ENCODE measurements at regions not wholly inside any gene's neighbourhood (a gene's known extent, or its start where the extent isn't known, plus 50 kb on each side); places are given as distances from the start of the nearest gene placed in this dataset.
"Not testable (repeated sequence)": the region's sequence is repeated elsewhere in the genome, so short reads cannot be mapped to it uniquely, and the experiment has no call there.

DNA sequence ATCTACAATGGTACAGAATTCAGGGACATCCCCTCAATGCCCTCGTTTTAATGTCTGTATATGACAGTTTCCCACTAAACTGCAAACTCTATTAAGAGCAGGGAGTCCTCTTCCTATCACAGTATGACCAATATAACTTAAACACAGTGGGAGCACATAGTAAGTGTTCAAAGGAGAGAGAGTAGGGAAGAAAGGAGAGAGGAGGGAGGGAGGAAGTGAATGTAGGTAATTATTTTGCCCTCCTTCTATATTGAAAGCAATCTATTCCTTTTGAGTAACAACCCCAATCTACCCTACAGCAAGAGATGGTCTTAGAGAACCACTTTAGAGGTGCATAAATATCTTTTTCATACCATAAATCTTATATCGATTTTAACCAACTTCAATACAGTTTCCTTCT lies 121.4 kb downstream of the MRPL39 start:
- no peak for DNase-seq

DNA sequence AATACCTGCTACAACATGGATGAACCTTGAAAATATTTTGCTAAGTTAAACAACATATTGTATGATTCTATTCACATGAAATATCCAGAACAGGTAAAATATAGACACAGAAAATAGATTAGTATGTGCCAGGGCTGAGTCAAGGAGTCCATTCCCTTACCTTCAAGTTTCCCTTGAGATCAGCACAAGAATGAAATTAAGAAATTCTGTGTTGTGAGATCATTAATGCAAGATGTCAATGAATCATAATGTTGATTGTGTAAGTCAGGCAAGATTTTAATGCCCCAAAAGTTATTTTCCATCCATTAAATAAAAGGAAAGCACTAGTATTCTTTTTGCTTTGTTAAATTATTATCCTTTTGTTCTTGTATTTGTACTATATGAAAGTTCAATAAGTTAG lies 139.4 kb downstream of the MRPL39 start:
- no peak for DNase-seq

GRCh38 chr21:25467071-25467470 lies 140.2 kb downstream of the MRPL39 start:
- not testable (repeated sequence) for DNase-seq

- DNase-seq = no peak
Observed at GRCh38 chr21:25466470-25466869, 140.8 kb downstream of the MRPL39 start.

DNA sequence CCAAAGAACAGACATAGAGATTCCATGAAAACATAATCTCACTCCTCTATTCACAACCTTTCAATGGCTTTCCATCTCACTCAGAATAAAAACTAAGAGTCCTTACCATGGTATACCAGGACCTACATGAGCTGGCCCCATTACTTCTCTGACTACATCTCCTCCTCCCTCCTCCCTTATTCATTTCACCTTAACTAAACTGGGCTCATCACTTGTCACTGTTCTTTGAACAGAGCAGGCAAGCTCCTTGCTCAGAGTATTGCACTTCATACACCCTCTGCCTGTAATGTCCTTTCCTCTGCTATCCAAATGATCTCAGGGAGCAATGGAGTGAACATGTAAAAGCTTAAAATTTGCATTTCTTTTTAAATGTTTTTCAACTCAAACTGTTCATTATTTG lies 142.0 kb downstream of the MRPL39 start:
- no peak for DNase-seq

DNA sequence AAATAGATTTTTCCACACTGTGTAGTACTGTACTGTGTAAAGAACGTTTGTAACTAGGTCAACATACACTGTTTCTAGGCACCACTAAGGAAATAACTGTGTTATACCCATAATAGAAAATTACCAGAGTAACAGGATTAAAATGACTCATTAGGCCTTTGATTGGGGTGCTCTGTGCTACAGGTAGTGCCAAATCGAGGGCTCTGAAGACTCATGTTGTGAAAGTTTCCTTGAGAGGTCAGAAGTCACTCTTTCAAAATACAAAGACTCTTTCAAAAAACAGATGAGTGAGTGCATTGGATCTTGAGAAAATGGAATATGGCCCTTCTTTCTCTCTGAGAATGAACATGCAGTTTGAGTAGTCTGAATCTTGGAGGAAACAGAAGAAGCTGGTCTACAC lies 143.0 kb downstream of the MRPL39 start:
- DNase-seq = no peak

DNA sequence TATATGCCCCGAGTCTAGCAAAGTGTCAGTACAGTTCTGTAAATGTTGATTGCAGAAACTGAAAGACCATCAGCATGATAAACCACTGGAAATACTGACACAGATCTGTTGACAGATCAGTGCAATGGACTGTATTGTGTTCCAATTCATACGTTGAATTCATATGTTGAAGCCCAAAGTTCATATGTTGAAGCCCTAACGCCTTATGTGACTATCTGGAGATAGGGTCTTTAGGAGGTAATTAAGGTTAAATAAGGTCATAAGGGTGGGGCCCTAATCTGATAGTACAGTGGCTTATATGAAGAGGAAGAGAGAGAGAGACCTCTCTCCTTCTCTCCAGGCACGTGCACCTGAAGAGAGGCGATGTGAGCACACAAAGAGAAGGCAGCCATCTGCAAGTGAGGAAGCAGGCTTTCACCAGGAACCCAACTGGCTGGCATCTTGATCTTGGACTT lies 144.7 kb downstream of the MRPL39 start:
- no peak for DNase-seq

DNA sequence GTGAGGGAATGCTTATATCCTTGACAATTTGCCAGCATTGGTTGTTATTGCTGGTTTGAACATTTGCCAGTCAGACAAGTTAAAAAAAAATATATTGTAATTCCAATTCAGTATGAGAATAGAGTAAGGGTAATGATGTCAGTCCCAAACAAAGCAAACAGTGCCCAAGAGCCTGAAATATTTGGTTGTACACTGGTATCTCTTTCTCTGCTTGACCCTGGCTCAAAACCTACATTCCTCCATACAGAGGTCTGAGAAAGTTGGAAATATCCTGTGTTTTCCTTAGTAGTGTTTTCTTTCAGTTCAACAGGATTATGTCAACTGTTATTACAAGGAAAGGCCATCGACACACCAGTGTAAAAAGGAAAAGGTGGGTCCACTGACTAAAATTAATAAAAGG lies 145.6 kb downstream of the MRPL39 start:
- no peak for DNase-seq

- no peak for DNase-seq
Observed at GRCh38 chr21:25459993-25460392, 147.3 kb downstream of the MRPL39 start.

- DNase-seq = no peak
Observed at GRCh38 chr21:25459365-25459764, 147.9 kb downstream of the MRPL39 start.

DNA sequence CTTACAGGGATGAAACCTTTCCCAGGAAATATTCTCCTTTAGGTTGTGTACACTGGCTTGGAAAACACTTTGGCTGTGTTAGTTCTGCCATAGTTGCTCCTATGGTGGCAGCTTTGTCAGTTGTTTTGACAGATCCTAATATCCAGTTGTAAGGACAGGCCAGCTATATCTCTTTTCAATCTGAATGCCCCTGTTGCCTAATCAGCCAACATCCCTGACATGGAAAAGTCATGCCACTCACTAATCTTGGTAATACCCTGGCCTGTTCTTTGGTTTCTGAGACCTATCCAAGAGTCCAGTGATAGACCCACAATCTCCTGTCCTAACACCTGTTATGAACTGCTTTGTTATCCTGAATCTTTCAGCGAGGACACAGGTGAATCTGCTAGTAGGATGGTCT lies 148.8 kb downstream of the MRPL39 start:
- no peak for DNase-seq

DNA sequence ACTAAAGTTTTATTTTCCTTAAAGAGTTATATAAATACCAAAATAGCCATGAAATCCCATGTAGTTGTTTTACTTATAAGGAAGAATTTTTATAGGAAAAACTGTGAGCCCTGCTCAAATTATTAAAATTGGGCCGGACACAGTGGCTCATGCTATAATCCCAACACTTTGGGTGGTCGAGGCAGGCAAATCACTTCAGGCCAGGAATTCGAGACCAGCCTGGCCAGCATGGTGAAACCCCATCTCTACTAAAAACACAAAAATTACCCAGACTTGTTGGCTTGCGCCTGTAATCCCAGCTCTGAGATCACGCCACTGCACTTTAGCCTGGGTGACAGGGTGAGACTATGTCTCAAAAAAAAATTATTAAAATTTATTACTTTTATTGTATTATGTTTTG lies 149.3 kb downstream of the MRPL39 start:
- no peak for DNase-seq

GRCh38 chr21:25457411-25457810 lies 149.9 kb downstream of the MRPL39 start:
- DNase-seq = no peak

GRCh38 chr21:25456672-25457071 lies 150.6 kb downstream of the MRPL39 start:
- no peak for DNase-seq

DNA sequence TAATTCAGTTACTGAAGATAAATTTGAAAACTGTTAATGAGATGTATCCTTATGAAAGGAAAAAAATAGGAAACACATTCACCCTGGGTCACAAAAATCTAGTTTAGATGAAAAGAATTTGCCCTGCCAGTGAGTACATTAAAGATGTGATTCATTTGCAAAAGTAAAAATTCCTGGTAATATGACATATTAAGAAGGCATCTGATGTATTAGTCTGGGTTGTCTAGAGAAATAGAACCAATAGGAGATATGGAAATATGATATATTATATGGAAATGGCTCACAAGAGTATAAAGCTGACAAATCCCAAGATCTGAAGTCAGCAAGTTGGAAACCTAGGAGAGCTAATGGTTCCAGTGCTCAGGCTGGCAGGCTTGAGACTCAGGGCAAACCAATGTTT lies 153.8 kb downstream of the MRPL39 start:
- no peak for DNase-seq

DNA sequence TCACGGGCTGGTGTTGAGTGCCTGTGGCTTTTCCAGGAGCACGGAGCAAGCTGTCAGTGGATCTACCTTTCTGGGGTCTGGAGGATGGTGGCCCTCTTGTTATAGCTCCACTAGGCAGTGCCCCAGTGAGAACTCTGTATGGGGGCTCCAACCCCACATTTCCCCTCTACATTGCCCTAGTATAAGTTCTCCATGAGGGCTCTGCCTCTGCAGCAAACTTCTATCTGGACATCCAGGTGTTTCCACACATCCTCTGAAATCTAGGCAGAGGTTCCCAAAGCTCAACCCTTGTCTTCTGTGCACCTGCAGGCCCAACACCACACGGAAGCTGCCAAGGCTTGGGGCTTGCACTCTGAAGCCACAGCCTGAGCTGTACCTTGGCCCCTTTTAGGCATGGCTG lies 157.3 kb downstream of the MRPL39 start:
- DNase-seq = no peak

- DNase-seq = no peak
Observed at GRCh38 chr21:25441835-25442234, 165.4 kb downstream of the MRPL39 start.

GRCh38 chr21:25437465-25437864 lies 169.8 kb downstream of the MRPL39 start:
- DNase-seq = not testable (repeated sequence)

GRCh38 chr21:25428537-25428936 lies 178.7 kb downstream of the MRPL39 start:
- no peak for DNase-seq

DNA sequence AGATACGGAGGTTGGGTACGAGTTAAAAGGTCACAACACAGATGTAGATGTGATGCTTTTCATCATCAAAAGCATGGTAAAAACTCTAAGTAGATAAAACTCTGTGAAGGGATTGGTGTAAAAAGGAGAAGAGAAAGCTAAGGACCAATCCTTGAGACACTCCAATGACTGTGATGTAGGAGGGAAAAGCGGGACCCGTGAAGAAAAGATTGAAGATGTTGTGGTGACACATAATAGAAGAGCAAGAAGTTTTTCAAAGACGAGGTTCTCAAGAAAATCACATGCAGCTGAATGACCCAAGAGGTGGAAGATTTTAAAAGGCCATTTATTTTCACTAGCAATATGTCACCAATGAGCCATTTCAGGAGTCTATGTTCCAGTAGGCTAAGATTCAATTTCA lies 179.5 kb downstream of the MRPL39 start:
- no peak for DNase-seq

DNA sequence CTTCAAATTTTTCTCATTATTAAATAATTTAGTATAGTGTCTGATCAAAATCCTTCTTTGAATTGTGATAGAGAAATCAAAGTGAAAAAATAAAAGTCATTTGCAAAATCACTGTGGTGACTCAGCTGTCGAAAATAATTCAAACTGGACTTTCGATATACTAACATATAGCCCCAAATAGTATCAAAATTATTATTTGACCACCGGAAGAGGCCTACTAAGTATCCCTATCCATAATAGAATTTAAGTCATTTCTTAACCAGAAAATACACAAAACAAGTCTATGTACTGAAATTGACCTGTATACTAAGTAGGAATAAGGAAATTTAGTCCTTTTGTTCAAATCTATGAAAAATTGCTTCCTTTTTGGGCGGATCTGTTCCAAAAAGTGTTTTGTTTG lies 180.7 kb downstream of the MRPL39 start:
- DNase-seq = no peak

DNA sequence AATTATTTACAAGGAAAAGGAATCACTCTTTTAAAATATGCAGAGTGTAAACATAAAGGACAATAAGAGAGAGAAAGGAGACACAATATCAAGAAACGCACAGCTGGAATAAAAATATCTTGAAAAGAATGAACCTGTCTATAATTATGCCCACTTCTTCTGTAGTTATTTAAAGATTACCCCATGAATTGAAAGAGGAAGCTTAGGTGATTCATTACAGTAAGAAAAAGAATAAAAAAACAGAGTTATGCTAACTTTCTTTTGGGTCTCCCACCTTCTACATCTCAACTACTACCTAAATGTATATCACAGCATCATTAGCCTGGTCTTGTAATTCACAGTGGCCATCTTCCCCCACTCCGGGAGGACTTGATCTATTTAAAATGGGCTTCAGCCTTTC lies 182.1 kb downstream of the MRPL39 start:
- DNase-seq = no peak

GRCh38 chr21:25424634-25425033 lies 182.6 kb downstream of the MRPL39 start:
- no peak for DNase-seq

DNA sequence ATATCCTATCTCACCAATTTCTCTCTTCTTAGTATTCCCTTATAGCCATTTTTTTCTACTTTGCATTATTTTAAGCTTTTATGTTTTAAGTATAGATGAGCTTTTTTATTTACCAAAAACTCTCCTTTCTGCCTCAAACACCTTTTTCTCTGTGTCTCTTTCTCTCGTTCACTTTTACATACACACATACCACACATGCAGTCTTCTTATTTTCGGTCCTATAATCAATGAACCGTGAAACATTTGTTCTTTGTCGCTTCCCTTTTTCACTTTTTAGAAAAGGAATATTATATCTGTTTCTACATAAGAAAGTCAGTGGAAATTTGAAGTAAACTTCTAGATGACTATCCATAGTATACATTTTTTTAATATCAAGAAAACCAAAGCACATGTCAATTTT lies 183.2 kb downstream of the MRPL39 start:
- no peak for DNase-seq

GRCh38 chr21:25422610-25423608 lies 184.4 kb downstream of the MRPL39 start:
- DNase-seq = no peak
